Kidney (tissue), 13 donors: ENCODE measurements at regions not wholly inside any gene's neighbourhood (a gene's known extent, or its start where the extent isn't known, plus 50 kb on each side); places are given as distances from the start of the nearest gene placed in this dataset.

Source experiments
- DNase-seq, 5 donors: peaks; one replicate each; pipeline ENCODE4 v3.0.0-alpha.2; 2013 to 2020
- FAIRE-seq: peaks from 2 replicates; lab custom pipeline; 2012; peaks lifted over from hg19 to GRCh38; lab: Jason Lieb, UNC
- H3K27ac ChIP-seq, 2 donors: one replicate each; pipeline ENCODE4 v1.7.0; 2013; ENCODE audit warnings: low read depth in 2 of 2, low read length in 2 of 2, inconsistent platforms in 1 of 2
- H3K27me3 ChIP-seq: one replicate; pipeline ENCODE4 v1.7.1; 2013; ENCODE audit warnings: low read length, inconsistent platforms; ENCODE audit not compliant: control insufficient read depth, insufficient read depth
- H3K36me3 ChIP-seq, 3 donors: one replicate each; pipeline versions ENCODE4 v1.7.0 to v1.7.1; 2013; ENCODE audit warnings: low read length in 3 of 3, control low read depth in 1 of 3, inconsistent platforms in 1 of 3; ENCODE audit not compliant: insufficient read depth in 3 of 3, control insufficient read depth in 2 of 3
- H3K4me1 ChIP-seq, 3 donors: one replicate each; pipeline versions ENCODE4 v1.7.0 to v1.7.1; 2013; ENCODE audit warnings: low read length in 3 of 3, inconsistent platforms in 1 of 3, low read depth in 1 of 3; ENCODE audit not compliant: control insufficient read depth in 2 of 3, insufficient read depth in 2 of 3
- H3K4me3 ChIP-seq, 3 donors: one replicate each; pipeline versions ENCODE4 v1.7.0 to v1.8.1; 2013; ENCODE audit warnings: low read length in 3 of 3, control low read depth in 1 of 3, inconsistent platforms in 1 of 3
- H3K9ac ChIP-seq, 3 donors: one replicate each; pipeline versions ENCODE4 v1.7.0 to v1.7.1; 2013; ENCODE audit warnings: low read length in 3 of 3, control low read depth in 1 of 3, inconsistent platforms in 1 of 3
- H3K9me3 ChIP-seq, 3 donors: one replicate each; pipeline versions ENCODE4 v1.7.0 to v1.7.1; 2013; ENCODE audit warnings: low read length in 3 of 3, control low read depth in 1 of 3, inconsistent platforms in 1 of 3; ENCODE audit not compliant: control insufficient read depth in 2 of 3, insufficient read depth in 1 of 3
- intact Hi-C: fragments of 100-400 bp; cut with DNase I; formaldehyde crosslinking; loops from one replicate; pipeline ENCODE4 v1.11.1; 2022
- TF ChIP-seq, protein P1 (sequence below): IDR thresholded peaks from 3 replicates; pipeline ENCODE4 v1.5.1; 2012; ENCODE audit warnings: mild to moderate bottlenecking, moderate library complexity, borderline replicate concordance; ENCODE audit not compliant: insufficient read depth; ENCODE audit errors: extremely low read depth
- donor health status: control.
- donor health status: control.
- donor health status: control.
- donor health status: control.
- donor health status: control.
- donor health status: DM: yes; HTN: yes; CAD: no.
- donor health status: Normal renal cell carcinoma (clear cell type).

DNA sequence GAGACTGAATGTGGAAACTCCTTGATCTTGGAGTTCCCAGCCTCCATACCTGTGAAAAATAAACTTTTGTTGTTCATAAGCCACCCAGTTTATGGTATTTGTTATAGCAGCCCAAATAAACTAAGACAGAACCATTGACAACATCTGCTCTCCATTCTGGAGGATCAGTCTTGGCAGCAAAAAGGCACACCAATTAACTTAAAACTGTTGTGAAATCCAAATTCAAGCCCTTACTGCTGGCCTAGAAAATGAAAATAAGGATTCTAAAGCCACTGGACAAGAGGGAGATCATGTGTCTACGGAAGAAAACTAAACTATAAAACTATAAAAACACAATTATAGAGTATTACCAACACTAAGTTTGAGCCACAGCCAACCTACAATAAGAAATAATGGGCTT, 172.1 kb upstream of the RNPC3 start:
- intact Hi-C loops: no loop called here
- Histone ChIP-seq H3K27me3 (no peaks in the 10 kb centered on the region), H3K9ac (no peak overlapping the region), H3K36me3 (no peaks in the 10 kb centered on the region), H3K4me3 (no peak overlapping the region), H3K4me1 (no peaks in the 10 kb centered on the region), H3K9me3 (no peaks in the 10 kb centered on the region), H3K27ac (no peak overlapping the region)
- TF ChIP-seq, protein P1, sequence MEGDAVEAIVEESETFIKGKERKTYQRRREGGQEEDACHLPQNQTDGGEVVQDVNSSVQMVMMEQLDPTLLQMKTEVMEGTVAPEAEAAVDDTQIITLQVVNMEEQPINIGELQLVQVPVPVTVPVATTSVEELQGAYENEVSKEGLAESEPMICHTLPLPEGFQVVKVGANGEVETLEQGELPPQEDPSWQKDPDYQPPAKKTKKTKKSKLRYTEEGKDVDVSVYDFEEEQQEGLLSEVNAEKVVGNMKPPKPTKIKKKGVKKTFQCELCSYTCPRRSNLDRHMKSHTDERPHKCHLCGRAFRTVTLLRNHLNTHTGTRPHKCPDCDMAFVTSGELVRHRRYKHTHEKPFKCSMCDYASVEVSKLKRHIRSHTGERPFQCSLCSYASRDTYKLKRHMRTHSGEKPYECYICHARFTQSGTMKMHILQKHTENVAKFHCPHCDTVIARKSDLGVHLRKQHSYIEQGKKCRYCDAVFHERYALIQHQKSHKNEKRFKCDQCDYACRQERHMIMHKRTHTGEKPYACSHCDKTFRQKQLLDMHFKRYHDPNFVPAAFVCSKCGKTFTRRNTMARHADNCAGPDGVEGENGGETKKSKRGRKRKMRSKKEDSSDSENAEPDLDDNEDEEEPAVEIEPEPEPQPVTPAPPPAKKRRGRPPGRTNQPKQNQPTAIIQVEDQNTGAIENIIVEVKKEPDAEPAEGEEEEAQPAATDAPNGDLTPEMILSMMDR: no peak
- no peak for DNase-seq
- no peak for FAIRE-seq

DNA sequence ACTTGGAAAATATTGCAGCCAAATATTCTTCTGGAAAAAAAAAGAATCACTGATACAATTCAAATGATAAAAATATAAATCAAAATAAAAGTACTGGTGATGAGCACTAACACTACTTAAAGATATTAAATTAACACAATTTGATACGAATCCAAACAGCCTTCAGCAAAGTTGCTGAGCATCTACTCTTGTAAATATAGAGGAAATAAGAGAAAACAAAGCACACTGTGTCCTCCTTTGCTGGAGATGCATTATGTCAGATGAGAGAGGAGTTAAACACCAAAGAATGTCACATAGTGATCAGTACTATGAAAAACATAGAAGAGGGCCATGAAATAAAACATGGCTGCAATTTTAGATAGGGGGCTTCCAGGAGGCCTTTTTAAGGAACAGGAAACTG, 177.4 kb upstream of the RNPC3 start:
- no peak overlapping the region for H3K9ac ChIP-seq
- no peak for FAIRE-seq

DNA sequence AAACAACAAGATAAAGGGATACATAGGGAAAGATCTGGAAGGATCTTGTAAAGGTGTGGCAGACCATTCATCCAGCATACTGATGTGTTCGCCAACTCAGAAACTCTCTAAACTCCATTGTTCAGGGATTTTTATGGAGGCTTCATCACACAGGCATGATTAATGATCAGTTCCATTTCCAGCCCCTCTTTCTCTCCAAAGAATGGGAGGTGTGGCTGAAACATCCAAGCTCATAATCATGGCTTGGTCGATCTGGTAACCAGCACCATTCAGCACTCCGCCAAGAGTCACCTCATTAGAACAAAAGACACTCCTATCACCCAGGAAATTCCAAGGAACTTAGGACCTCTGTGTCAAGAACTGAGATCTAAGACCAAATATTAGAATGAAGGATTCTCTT, 180.6 kb upstream of the RNPC3 start:
- Histone ChIP-seq H3K36me3 (no peaks in the 10 kb centered on the region), H3K9ac (no peak overlapping the region), H3K4me1 (no peaks in the 10 kb centered on the region), H3K9me3 (no peaks in the 10 kb centered on the region), H3K27ac (no peak overlapping the region), H3K27me3 (no peaks in the 10 kb centered on the region), H3K4me3 (no peak overlapping the region)
- TF ChIP-seq, protein P1: no peak
- FAIRE-seq: no peak
- no peak for DNase-seq
- intact Hi-C loops: no loop called here

More for the DNA sequence above, 177.4 kb upstream of the RNPC3 start:
- no peak overlapping the region for H3K4me3 ChIP-seq
- H3K9me3 ChIP-seq: no peaks in the 10 kb centered on the region
- H3K4me1 ChIP-seq: no peaks in the 10 kb centered on the region
- TF ChIP-seq, protein P1: no peak
- DNase-seq: no peak
- no peak overlapping the region for H3K27ac ChIP-seq
- no peaks in the 10 kb centered on the region for H3K36me3 ChIP-seq
- intact Hi-C loops: no loop called here
- no peaks in the 10 kb centered on the region for H3K27me3 ChIP-seq

DNA sequence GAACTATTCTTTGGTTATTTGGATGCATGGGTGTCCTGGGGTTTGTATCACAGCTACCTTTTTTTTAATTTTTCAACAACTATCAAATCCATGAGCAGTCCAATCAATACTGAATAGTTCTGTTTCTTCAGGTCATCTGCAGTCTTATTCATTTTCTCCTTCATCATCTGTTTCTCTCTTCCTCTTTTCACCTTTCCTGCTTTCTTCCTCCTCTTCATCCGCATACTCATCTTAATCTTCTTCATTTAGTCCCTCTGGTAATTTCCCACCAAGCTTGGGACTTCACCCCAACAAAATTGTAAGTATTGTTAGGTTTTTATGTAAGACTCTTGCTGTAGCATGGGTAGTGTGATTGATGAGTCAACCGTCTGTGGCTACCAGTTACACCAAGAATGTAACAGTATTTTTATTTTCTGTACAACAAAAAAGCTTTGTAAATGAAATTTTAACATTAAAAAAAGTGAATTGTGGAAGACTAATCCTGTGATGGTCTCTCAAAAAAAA, 184.1 kb upstream of the RNPC3 start:
- TF ChIP-seq, protein P1: no peak
- intact Hi-C loops: no loop called here
- no peaks in the 10 kb centered on the region for H3K9me3 ChIP-seq
- H3K27me3 ChIP-seq: no peaks in the 10 kb centered on the region
- no peaks in the 10 kb centered on the region for H3K4me1 ChIP-seq
- DNase-seq (no peak), FAIRE-seq (no peak)
- no peak overlapping the region for H3K27ac ChIP-seq
- H3K4me3 ChIP-seq: no peak overlapping the region
- no peak overlapping the region for H3K9ac ChIP-seq
- H3K36me3 ChIP-seq: no peaks in the 10 kb centered on the region
